ENCODE measurements at regions not wholly inside any gene's neighbourhood (a gene's known extent, or its start where the extent isn't known, plus 50 kb on each side); places are given as distances from the start of the nearest gene placed in this dataset.

DNA sequence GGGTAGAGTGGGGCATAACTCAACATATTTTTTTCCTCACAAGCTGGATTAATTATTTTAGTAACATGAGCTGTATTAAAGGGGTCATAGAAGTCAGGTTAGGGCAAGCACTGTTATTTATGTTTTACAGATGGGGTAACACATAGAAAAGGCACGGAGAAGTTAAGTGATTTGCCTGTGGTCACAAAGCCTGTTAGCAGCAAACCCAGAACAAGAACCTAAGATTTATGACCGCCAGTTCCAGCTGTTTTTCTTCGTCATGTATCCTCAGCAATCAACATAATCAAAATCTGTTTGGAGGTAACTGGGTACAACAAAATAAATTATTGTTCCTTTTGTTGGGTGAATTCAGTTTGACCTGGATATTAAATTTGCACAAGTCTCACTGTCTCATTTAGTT is 57.2 kb upstream of the BET1 start (continued):
- TF ChIP-seq, protein P1, sequence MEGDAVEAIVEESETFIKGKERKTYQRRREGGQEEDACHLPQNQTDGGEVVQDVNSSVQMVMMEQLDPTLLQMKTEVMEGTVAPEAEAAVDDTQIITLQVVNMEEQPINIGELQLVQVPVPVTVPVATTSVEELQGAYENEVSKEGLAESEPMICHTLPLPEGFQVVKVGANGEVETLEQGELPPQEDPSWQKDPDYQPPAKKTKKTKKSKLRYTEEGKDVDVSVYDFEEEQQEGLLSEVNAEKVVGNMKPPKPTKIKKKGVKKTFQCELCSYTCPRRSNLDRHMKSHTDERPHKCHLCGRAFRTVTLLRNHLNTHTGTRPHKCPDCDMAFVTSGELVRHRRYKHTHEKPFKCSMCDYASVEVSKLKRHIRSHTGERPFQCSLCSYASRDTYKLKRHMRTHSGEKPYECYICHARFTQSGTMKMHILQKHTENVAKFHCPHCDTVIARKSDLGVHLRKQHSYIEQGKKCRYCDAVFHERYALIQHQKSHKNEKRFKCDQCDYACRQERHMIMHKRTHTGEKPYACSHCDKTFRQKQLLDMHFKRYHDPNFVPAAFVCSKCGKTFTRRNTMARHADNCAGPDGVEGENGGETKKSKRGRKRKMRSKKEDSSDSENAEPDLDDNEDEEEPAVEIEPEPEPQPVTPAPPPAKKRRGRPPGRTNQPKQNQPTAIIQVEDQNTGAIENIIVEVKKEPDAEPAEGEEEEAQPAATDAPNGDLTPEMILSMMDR (IDR thresholded peaks at IDR 0.05; ENCODE audit: control extremely low read depth in 1 of 3, insufficient read depth in 1 of 3, low read depth in 1 of 3, low read length in 3 of 3): no peak
- TF ChIP-seq CBX5 (IDR thresholded peaks at IDR 0.05; ENCODE audit: low read depth, low read length) (no peak), CHD2 (IDR thresholded peaks at IDR 0.05; ENCODE audit: low read length) (no peak), TEAD4 (IDR thresholded peaks at IDR 0.05; ENCODE audit: low read depth, low read length) (no peak), RFX5 (IDR thresholded peaks at IDR 0.05; ENCODE audit: borderline replicate concordance, low read depth, low read length) (no peak), POLR2A (IDR thresholded peaks at IDR 0.05; ENCODE audit: control extremely low read depth in 1 of 2, low read depth in 2 of 2, low read length in 2 of 2) (no peak)
- TF ChIP-seq, protein P2, sequence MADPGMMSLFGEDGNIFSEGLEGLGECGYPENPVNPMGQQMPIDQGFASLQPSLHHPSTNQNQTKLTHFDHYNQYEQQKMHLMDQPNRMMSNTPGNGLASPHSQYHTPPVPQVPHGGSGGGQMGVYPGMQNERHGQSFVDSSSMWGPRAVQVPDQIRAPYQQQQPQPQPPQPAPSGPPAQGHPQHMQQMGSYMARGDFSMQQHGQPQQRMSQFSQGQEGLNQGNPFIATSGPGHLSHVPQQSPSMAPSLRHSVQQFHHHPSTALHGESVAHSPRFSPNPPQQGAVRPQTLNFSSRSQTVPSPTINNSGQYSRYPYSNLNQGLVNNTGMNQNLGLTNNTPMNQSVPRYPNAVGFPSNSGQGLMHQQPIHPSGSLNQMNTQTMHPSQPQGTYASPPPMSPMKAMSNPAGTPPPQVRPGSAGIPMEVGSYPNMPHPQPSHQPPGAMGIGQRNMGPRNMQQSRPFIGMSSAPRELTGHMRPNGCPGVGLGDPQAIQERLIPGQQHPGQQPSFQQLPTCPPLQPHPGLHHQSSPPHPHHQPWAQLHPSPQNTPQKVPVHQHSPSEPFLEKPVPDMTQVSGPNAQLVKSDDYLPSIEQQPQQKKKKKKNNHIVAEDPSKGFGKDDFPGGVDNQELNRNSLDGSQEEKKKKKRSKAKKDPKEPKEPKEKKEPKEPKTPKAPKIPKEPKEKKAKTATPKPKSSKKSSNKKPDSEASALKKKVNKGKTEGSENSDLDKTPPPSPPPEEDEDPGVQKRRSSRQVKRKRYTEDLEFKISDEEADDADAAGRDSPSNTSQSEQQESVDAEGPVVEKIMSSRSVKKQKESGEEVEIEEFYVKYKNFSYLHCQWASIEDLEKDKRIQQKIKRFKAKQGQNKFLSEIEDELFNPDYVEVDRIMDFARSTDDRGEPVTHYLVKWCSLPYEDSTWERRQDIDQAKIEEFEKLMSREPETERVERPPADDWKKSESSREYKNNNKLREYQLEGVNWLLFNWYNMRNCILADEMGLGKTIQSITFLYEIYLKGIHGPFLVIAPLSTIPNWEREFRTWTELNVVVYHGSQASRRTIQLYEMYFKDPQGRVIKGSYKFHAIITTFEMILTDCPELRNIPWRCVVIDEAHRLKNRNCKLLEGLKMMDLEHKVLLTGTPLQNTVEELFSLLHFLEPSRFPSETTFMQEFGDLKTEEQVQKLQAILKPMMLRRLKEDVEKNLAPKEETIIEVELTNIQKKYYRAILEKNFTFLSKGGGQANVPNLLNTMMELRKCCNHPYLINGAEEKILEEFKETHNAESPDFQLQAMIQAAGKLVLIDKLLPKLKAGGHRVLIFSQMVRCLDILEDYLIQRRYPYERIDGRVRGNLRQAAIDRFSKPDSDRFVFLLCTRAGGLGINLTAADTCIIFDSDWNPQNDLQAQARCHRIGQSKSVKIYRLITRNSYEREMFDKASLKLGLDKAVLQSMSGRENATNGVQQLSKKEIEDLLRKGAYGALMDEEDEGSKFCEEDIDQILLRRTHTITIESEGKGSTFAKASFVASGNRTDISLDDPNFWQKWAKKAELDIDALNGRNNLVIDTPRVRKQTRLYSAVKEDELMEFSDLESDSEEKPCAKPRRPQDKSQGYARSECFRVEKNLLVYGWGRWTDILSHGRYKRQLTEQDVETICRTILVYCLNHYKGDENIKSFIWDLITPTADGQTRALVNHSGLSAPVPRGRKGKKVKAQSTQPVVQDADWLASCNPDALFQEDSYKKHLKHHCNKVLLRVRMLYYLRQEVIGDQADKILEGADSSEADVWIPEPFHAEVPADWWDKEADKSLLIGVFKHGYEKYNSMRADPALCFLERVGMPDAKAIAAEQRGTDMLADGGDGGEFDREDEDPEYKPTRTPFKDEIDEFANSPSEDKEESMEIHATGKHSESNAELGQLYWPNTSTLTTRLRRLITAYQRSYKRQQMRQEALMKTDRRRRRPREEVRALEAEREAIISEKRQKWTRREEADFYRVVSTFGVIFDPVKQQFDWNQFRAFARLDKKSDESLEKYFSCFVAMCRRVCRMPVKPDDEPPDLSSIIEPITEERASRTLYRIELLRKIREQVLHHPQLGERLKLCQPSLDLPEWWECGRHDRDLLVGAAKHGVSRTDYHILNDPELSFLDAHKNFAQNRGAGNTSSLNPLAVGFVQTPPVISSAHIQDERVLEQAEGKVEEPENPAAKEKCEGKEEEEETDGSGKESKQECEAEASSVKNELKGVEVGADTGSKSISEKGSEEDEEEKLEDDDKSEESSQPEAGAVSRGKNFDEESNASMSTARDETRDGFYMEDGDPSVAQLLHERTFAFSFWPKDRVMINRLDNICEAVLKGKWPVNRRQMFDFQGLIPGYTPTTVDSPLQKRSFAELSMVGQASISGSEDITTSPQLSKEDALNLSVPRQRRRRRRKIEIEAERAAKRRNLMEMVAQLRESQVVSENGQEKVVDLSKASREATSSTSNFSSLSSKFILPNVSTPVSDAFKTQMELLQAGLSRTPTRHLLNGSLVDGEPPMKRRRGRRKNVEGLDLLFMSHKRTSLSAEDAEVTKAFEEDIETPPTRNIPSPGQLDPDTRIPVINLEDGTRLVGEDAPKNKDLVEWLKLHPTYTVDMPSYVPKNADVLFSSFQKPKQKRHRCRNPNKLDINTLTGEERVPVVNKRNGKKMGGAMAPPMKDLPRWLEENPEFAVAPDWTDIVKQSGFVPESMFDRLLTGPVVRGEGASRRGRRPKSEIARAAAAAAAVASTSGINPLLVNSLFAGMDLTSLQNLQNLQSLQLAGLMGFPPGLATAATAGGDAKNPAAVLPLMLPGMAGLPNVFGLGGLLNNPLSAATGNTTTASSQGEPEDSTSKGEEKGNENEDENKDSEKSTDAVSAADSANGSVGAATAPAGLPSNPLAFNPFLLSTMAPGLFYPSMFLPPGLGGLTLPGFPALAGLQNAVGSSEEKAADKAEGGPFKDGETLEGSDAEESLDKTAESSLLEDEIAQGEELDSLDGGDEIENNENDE (IDR thresholded peaks at IDR 0.05; ENCODE audit: insufficient replicate concordance, low read length): no peak

Measured in H1 (cell line).